OCI-LY1 (cell line): ENCODE measurements at regions not wholly inside any gene's neighbourhood (a gene's known extent, or its start where the extent isn't known, plus 50 kb on each side); places are given as distances from the start of the nearest gene placed in this dataset.

Experiments used
- H2AFZ ChIP-seq: fragments of 200-600 bp; sonication (generic), shearing (Covaris generic); 2 replicates; pipeline ENCODE4 v1.6.0; 2014; ENCODE audit warnings: antibody characterized with exemption, mild to moderate bottlenecking, low read length
- H3F3A ChIP-seq: fragments of 200-600 bp; sonication (generic), shearing (Covaris generic); 2 replicates; pipeline ENCODE4 v1.6.0; 2014; ENCODE audit warnings: mild to moderate bottlenecking, antibody characterized with exemption, low read length, moderate library complexity; ENCODE audit not compliant: insufficient read depth
- H3K27ac ChIP-seq: fragments of 200-600 bp; sonication (generic); 2 replicates; pipeline ENCODE4 v1.5.1; 2014; ENCODE audit warnings: low read length, mixed run types, mild to moderate bottlenecking, low read depth; ENCODE audit not compliant: poor library complexity, severe bottlenecking
- H3K27me3 ChIP-seq: fragments of 200-600 bp; sonication (generic); 2 replicates; pipeline ENCODE4 v1.6.0; 2014; ENCODE audit warnings: antibody characterized with exemption, mild to moderate bottlenecking, low read length, moderate library complexity; ENCODE audit not compliant: insufficient read depth
- H3K36me3 ChIP-seq: fragments of 200-600 bp; sonication (generic); 2 replicates; pipeline ENCODE4 v1.6.1; 2014; ENCODE audit warnings: mild to moderate bottlenecking, antibody characterized with exemption, low read length, moderate library complexity, mixed read lengths; ENCODE audit not compliant: insufficient read depth
- H3K4me1 ChIP-seq: fragments of 200-600 bp; sonication (generic); 2 replicates; pipeline ENCODE4 v1.5.1; 2014; ENCODE audit warnings: mild to moderate bottlenecking, low read length, moderate library complexity; ENCODE audit not compliant: insufficient read depth, severe bottlenecking
- H3K4me2 ChIP-seq: fragments of 200-600 bp; sonication (generic), shearing (Covaris generic); 2 replicates; pipeline ENCODE4 v1.6.1; 2014; ENCODE audit warnings: low read length
- H3K4me3 ChIP-seq: fragments of 200-600 bp; sonication (generic); 2 replicates; pipeline ENCODE4 v1.5.1; 2014; ENCODE audit warnings: low read length, low read depth, mild to moderate bottlenecking, mixed read lengths; ENCODE audit not compliant: poor library complexity, severe bottlenecking
- H3K79me2 ChIP-seq: fragments of 200-600 bp; shearing (Covaris generic); 2 replicates; pipeline ENCODE4 v1.6.1; 2016; ENCODE audit warnings: mixed run types, low read length, mixed read lengths; ENCODE audit not compliant: insufficient read depth
- H3K9ac ChIP-seq: fragments of 200-600 bp; sonication (generic), shearing (Covaris generic); 2 replicates; pipeline ENCODE4 v1.6.1; 2014; ENCODE audit warnings: mild to moderate bottlenecking, low read length, mixed read lengths
- H3K9me2 ChIP-seq: fragments of 200-600 bp; sonication (generic), shearing (Covaris generic); 2 replicates; pipeline ENCODE4 v1.6.1; 2014; ENCODE audit warnings: low read depth, mild to moderate bottlenecking, low read length, mixed read lengths
- H3K9me3 ChIP-seq: fragments of 200-600 bp; shearing (Covaris generic); 2 replicates; pipeline ENCODE4 v1.6.1; 2014; ENCODE audit warnings: low read length, mixed read lengths
- H4K20me1 ChIP-seq: fragments of 200-600 bp; sonication (generic), shearing (Covaris generic); 2 replicates; pipeline ENCODE4 v1.6.0; 2016; ENCODE audit warnings: mild to moderate bottlenecking, low read length; ENCODE audit not compliant: insufficient read depth
- EZH2 ChIP-seq: fragments of 200-600 bp; sonication (generic), shearing (Covaris generic); IDR thresholded peaks from 2 replicates; pipeline ENCODE4 v1.8.0; 2017; ENCODE audit warnings: borderline replicate concordance, mixed run types, mild to moderate bottlenecking, antibody characterized with exemption, low read length, moderate library complexity, mixed read lengths
- TF ChIP-seq, protein P1 (sequence below): fragments of 200-600 bp; sonication (generic), shearing (Covaris generic); IDR thresholded peaks from 2 replicates; pipeline ENCODE4 v1.5.1; 2017; ENCODE audit warnings: mild to moderate bottlenecking, antibody characterized with exemption, low read length, moderate library complexity, mixed read lengths

DNA sequence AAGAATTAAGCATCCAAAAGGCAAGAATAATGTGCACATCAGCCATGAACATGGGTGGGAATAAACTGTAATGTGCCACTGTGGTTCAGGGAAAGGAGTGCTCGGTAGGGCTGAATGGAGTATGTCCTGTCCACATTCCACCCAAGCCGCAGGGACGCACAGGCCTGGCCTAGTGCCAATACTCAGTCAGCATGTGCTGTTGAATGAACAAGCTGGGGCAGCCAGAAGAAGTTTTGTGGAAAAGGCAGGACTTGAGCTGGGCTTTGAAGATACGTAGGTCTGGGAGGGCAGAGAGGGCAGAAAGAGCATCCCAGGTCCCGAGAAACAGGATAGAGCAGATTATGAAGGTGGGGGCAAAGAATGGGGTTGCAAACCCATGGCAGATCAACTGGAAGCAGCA is 60.0 kb upstream of the PLET1 start:
- H3K4me2 ChIP-seq: no peak overlapping the region
- no peaks in the 10 kb centered on the region for H3K36me3 ChIP-seq
- H3K9ac ChIP-seq: no peak overlapping the region
- H4K20me1 ChIP-seq: no peaks in the 10 kb centered on the region
- H3K79me2 ChIP-seq: no peaks in the 10 kb centered on the region
- no peaks in the 10 kb centered on the region for H3K4me1 ChIP-seq
- H3K9me2 ChIP-seq: no peaks in the 10 kb centered on the region
- H3K9me3 ChIP-seq: no peaks in the 10 kb centered on the region
- H3K27me3 ChIP-seq: no peaks in the 10 kb centered on the region; the same call in 1 of the 2 replicates
- H3K27ac ChIP-seq: no peak overlapping the region
- TF ChIP-seq, protein P1, sequence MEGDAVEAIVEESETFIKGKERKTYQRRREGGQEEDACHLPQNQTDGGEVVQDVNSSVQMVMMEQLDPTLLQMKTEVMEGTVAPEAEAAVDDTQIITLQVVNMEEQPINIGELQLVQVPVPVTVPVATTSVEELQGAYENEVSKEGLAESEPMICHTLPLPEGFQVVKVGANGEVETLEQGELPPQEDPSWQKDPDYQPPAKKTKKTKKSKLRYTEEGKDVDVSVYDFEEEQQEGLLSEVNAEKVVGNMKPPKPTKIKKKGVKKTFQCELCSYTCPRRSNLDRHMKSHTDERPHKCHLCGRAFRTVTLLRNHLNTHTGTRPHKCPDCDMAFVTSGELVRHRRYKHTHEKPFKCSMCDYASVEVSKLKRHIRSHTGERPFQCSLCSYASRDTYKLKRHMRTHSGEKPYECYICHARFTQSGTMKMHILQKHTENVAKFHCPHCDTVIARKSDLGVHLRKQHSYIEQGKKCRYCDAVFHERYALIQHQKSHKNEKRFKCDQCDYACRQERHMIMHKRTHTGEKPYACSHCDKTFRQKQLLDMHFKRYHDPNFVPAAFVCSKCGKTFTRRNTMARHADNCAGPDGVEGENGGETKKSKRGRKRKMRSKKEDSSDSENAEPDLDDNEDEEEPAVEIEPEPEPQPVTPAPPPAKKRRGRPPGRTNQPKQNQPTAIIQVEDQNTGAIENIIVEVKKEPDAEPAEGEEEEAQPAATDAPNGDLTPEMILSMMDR: no peak
- TF ChIP-seq EZH2: no peak
- H2AFZ ChIP-seq: no peak overlapping the region
- no peak overlapping the region for H3K4me3 ChIP-seq
- H3F3A ChIP-seq: no peaks in the 10 kb centered on the region

GRCh38 chr11:112321501-112322172 is 61.0 kb upstream of the PLET1 start:
- TF ChIP-seq, protein P1: no peak
- Histone ChIP-seq H3K9me3 (no peaks in the 10 kb centered on the region), H3K4me1 (no peaks in the 10 kb centered on the region), H3K9me2 (no peaks in the 10 kb centered on the region), H3F3A (no peaks in the 10 kb centered on the region), H3K27ac (no peak overlapping the region), H3K36me3 (no peaks in the 10 kb centered on the region), H3K4me2 (no peak overlapping the region), H3K9ac (no peak overlapping the region), H3K79me2 (no peaks in the 10 kb centered on the region), H3K27me3 (no peaks in the 10 kb centered on the region; the same call in 1 of the 2 replicates), H2AFZ (no peak overlapping the region), H3K4me3 (no peak overlapping the region), H4K20me1 (no peaks in the 10 kb centered on the region)

DNA sequence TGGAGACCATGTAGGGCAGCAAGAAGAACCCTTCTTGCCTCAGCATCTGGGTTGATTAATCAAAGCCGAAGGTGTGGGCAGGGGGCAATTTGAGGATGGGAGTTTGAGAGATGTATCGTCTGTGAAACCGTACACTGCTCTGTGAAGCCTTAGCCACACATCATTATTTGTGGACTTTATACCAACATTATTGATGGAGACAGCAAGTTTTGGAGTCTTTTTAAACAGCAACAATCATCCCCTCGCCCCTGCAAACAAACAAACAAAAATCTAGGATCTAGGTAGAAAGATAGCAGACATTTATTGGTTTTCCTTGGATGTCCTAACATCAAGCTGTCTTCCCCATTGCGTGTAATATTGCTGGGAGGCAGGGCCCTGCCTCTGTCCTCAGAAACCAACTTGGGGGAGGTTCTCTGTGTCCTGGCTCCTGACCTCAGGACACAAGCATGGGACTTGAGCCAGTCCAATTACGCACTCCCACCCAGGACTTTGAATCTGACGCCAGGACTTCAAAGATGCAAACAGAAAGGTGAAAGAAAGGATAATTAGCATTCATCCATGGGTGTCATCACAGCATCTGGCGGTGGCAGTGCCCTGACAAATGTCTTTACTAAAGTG is 61.6 kb upstream of the PLET1 start:
- H3K4me2 ChIP-seq: no peak overlapping the region
- TF ChIP-seq, protein P1: no peak
- no peak for TF ChIP-seq EZH2
- no peak overlapping the region for H3K4me3 ChIP-seq
- H3K4me1 ChIP-seq: no peaks in the 10 kb centered on the region
- no peaks in the 10 kb centered on the region for H3K36me3 ChIP-seq
- H3K9me2 ChIP-seq: no peaks in the 10 kb centered on the region
- no peak overlapping the region for H3K9ac ChIP-seq
- H2AFZ ChIP-seq: no peak overlapping the region
- no peaks in the 10 kb centered on the region for H3K27me3 ChIP-seq
- no peaks in the 10 kb centered on the region for H3F3A ChIP-seq
- no peaks in the 10 kb centered on the region for H4K20me1 ChIP-seq
- no peaks in the 10 kb centered on the region for H3K79me2 ChIP-seq
- no peaks in the 10 kb centered on the region for H3K9me3 ChIP-seq
- no peak overlapping the region for H3K27ac ChIP-seq
